PC-3 (cell line): ENCODE measurements at regions not wholly inside any gene's neighbourhood (a gene's known extent, or its start where the extent isn't known, plus 50 kb on each side); places are given as distances from the start of the nearest gene placed in this dataset.
"Not testable (repeated sequence)": the region's sequence is repeated elsewhere in the genome, so short reads cannot be mapped to it uniquely, and the experiment has no call there.

Experiments used
- ATAC-seq: fragments of 200-7000 bp; cut with Tn5 transposase; 2 replicates; pipeline ENCODE4 v1.9.1; 2020; ENCODE audit warnings: mild to moderate bottlenecking, moderate library complexity
- BruUV-seq: library from RNA; stranded (reverse); fragments of 400-500 nt; replicated peaks from 2 replicates; lab custom pipeline; 2021; lab: Mats Ljungman, UMichigan
- CTCF ChIA-PET: fragments of 300-600 bp; sonication (Branson Sonifier 250); formaldehyde crosslinking; loops from one replicate; lab custom pipeline; 2022; ENCODE audit warnings: antibody characterized with exemption; lab: Charles Lee
- POLR2A ChIA-PET: fragments of 300-600 bp; sonication (Branson Sonifier 250); formaldehyde crosslinking; loops from one replicate; lab custom pipeline; 2022; ENCODE audit warnings: antibody characterized with exemption; ENCODE audit not compliant: unreplicated experiment; lab: Charles Lee
- DNase-seq: peaks from one replicate; pipeline ENCODE4 v3.0.0-alpha.2; 2015
- H2AFZ ChIP-seq: fragments of 300-600 bp; sonication (generic); 2 replicates; pipeline ENCODE4 v1.6.0; 2016; ENCODE audit warnings: antibody characterized with exemption, low read length
- H3F3A ChIP-seq: fragments of 300-600 bp; sonication (generic); one replicate; pipeline ENCODE4 v1.6.0; 2017; ENCODE audit warnings: antibody characterized with exemption, low read length, control low read depth, mild to moderate bottlenecking; ENCODE audit not compliant: unreplicated experiment
- H3K27ac ChIP-seq: fragments of 300-600 bp; sonication (generic); 2 replicates; pipeline ENCODE4 v1.5.1; 2016; ENCODE audit warnings: mild to moderate bottlenecking, low read length
- H3K27me3 ChIP-seq: fragments of 300-600 bp; sonication (generic); 2 replicates; pipeline ENCODE4 v1.6.1; 2016; ENCODE audit warnings: low read length, mixed read lengths
- H3K36me3 ChIP-seq: fragments of 300-600 bp; sonication (generic); 2 replicates; pipeline ENCODE4 v1.6.1; 2016; ENCODE audit warnings: low read depth, mixed run types, low read length, mixed read lengths
- H3K4me1 ChIP-seq: fragments of 300-600 bp; sonication (generic); 2 replicates; pipeline ENCODE4 v1.5.1; 2016; ENCODE audit warnings: low read length; ENCODE audit not compliant: insufficient read depth
- H3K4me2 ChIP-seq: fragments of 300-600 bp; sonication (generic); 2 replicates; pipeline ENCODE4 v1.6.0; 2016; ENCODE audit warnings: low read length
- H3K4me3 ChIP-seq: fragments of 300-600 bp; sonication (generic); 2 replicates; pipeline ENCODE4 v1.5.1; 2016; ENCODE audit warnings: mild to moderate bottlenecking, low read length, mixed read lengths
- H3K79me2 ChIP-seq: fragments of 300-600 bp; sonication (generic); 2 replicates; pipeline ENCODE4 v1.6.1; 2017; ENCODE audit warnings: low read length, mixed read lengths
- H3K9ac ChIP-seq: fragments of 300-600 bp; sonication (generic); 2 replicates; pipeline ENCODE4 v1.6.0; 2016; ENCODE audit warnings: mild to moderate bottlenecking, low read length
- H3K9me2 ChIP-seq: fragments of 300-600 bp; sonication (generic); replicated peaks from 2 replicates; pipeline ENCODE4 v1.6.1; 2016; ENCODE audit warnings: mixed run types, low read length, mixed read lengths
- H3K9me3 ChIP-seq: fragments of 300-600 bp; sonication (generic); 2 replicates; pipeline ENCODE4 v1.6.1; 2016; ENCODE audit warnings: low read length, mixed read lengths
- H4K20me1 ChIP-seq: fragments of 300-600 bp; sonication (generic); 2 replicates; pipeline ENCODE4 v1.6.1; 2016; ENCODE audit warnings: low read length, mixed read lengths
- EZH2 ChIP-seq: fragments of 300-600 bp; sonication (generic); IDR thresholded peaks from one replicate; pipeline ENCODE4 v1.6.1; 2017; ENCODE audit warnings: antibody characterized with exemption, mild to moderate bottlenecking, low read length; ENCODE audit not compliant: unreplicated experiment
- EZH2phosphoT487 ChIP-seq: fragments of 300-600 bp; sonication (generic); IDR thresholded peaks from 2 replicates; pipeline ENCODE4 v1.6.1; 2018; ENCODE audit warnings: mild to moderate bottlenecking, antibody characterized with exemption, low read length, borderline replicate concordance
- intact Hi-C: fragments of 100-400 bp; cut with micrococcal nuclease; formaldehyde crosslinking; loops from 2 replicates; pipeline ENCODE4 v1.9.0; 2023
- TF ChIP-seq, protein P1 (sequence below): fragments of 300-600 bp; sonication (generic); conservative IDR thresholded peaks from 2 replicates; pipeline ENCODE4 v1.5.1; 2017; ENCODE audit warnings: antibody characterized with exemption, low read depth, mild to moderate bottlenecking, low read length

DNA sequence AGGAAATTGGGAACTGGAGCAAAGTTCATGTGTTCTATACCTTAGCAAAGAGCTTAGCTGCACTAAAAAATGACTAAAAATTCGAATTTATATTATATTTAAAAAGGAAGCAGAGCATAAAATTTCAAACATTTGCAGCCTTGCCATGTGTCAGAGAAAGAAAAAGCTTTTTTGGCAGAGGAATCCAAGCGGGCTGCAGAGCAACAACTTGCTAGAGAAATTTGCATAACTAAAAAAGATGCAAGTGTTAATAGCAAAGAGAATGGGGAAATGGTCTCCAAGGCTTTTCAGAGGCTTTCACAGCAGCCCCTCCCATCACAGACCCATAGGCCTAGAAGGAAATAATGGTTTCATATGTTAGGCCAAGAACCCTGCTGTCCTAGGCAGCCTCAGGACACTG, 1315.9 kb downstream of the DSC3 start:
- TF ChIP-seq, protein P1, sequence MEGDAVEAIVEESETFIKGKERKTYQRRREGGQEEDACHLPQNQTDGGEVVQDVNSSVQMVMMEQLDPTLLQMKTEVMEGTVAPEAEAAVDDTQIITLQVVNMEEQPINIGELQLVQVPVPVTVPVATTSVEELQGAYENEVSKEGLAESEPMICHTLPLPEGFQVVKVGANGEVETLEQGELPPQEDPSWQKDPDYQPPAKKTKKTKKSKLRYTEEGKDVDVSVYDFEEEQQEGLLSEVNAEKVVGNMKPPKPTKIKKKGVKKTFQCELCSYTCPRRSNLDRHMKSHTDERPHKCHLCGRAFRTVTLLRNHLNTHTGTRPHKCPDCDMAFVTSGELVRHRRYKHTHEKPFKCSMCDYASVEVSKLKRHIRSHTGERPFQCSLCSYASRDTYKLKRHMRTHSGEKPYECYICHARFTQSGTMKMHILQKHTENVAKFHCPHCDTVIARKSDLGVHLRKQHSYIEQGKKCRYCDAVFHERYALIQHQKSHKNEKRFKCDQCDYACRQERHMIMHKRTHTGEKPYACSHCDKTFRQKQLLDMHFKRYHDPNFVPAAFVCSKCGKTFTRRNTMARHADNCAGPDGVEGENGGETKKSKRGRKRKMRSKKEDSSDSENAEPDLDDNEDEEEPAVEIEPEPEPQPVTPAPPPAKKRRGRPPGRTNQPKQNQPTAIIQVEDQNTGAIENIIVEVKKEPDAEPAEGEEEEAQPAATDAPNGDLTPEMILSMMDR: no peak
- TF ChIP-seq EZH2 (no peak), EZH2phosphoT487 (no peak)
- DNase-seq (no peak), ATAC-seq (no peak)
- Histone ChIP-seq H3K79me2 (no peaks in the 10 kb centered on the region), H3K4me3 (no peak overlapping the region), H3K9me3 (no peaks in the 10 kb centered on the region), H3K27me3 (no peaks in the 10 kb centered on the region), H3K9me2 (no peaks in the 10 kb centered on the region), H3K27ac (no peak overlapping the region), H3K9ac (no peak overlapping the region), H2AFZ (no peak overlapping the region), H3K4me1 (no peaks in the 10 kb centered on the region), H3F3A (no peaks in the 10 kb centered on the region), H3K36me3 (no peaks in the 10 kb centered on the region), H3K4me2 (no peak overlapping the region), H4K20me1 (no peaks in the 10 kb centered on the region)
- intact Hi-C loops: no loop called here
- CTCF ChIA-PET: no interaction called here
- no TSS peak for BruUV-seq
- POLR2A ChIA-PET: no interaction called here

DNA sequence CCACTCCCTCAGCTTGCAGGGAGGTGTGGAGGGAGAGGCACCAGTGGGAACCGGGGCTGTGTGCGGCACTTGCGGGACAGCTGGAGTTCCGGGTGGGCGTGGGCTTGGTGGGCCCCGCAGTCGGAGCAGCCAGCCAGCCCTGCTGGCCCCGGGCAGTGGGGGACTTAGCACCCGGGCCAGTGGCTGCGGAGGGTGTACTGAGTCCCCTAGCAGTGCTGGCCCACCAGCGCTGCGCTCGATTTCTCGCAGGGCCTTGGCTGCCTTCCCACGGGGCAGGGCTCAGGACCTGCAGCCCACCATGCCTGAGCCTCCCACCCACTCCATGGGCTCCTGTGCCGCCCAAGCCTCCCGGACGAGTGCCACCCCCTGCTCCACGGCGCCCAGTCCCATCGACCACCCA, 1319.1 kb downstream of the DSC3 start:
- H3K27ac ChIP-seq, H3K36me3 ChIP-seq, H3K4me1 ChIP-seq, H3K27me3 ChIP-seq, H3K4me2 ChIP-seq, DNase-seq, H4K20me1 ChIP-seq, H3K9ac ChIP-seq, ATAC-seq, H2AFZ ChIP-seq, POLR2A ChIA-PET, CTCF ChIA-PET, intact Hi-C loops, H3F3A ChIP-seq, H3K4me3 ChIP-seq, H3K9me3 ChIP-seq, BruUV-seq, H3K79me2 ChIP-seq, H3K9me2 ChIP-seq: not testable (repeated sequence)

DNA sequence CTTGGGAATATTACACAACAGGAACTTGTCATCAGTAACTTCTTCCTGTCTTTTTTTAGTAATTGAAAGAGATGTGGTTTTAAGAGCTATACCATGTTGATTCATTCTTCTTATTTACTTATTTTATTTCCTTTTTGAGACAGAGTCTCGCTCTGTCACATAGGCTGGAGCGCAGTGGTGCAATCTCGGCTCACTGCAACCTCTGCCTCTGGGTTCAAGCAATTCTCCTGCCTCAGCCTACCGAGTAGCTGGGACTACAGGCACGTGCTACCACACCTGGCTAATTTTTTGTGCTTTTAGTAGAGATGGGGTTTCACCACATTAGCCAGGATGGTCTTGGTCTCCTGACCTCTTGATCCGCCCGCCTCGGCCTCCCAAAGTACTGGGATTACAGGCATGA, 1326.6 kb downstream of the DSC3 start:
- H3K9me2 ChIP-seq, DNase-seq, ATAC-seq, H3K4me1 ChIP-seq, H3K79me2 ChIP-seq, H4K20me1 ChIP-seq, POLR2A ChIA-PET, H2AFZ ChIP-seq, H3K9me3 ChIP-seq, H3K36me3 ChIP-seq, H3K4me3 ChIP-seq, H3K4me2 ChIP-seq, BruUV-seq, H3K27me3 ChIP-seq, H3K27ac ChIP-seq, H3K9ac ChIP-seq, intact Hi-C loops, H3F3A ChIP-seq, CTCF ChIA-PET: not testable (repeated sequence)

DNA sequence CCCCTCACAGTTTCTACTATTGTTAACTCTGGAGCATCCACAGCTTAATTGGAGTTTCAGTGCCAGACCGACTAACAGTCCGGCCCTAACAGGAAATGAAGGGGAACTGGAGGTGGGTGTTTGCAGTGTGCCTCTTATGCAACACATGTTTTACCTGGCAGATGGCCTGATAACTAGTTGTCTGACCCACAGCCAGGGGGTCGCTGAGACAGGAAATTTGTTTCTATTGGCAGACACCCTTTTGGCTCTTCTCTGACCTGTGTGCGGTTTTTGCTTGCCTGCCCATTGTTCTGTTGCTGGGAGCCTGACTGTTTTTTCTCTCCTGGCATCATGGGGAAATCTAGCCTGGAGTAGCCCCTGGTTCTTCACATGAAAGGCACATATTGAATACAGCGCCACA, 1329.8 kb downstream of the DSC3 start:
- Histone ChIP-seq H3K4me2 (no peak overlapping the region), H3K9me2 (no peaks in the 10 kb centered on the region), H4K20me1 (no peaks in the 10 kb centered on the region), H2AFZ (no peak overlapping the region), H3K4me1 (no peaks in the 10 kb centered on the region), H3K27me3 (no peaks in the 10 kb centered on the region), H3F3A (no peaks in the 10 kb centered on the region), H3K9me3 (no peaks in the 10 kb centered on the region), H3K79me2 (no peaks in the 10 kb centered on the region), H3K36me3 (no peaks in the 10 kb centered on the region), H3K9ac (no peak overlapping the region), H3K4me3 (no peak overlapping the region), H3K27ac (no peak overlapping the region)
- TF ChIP-seq EZH2phosphoT487: no peak
- TF ChIP-seq EZH2: no peak
- TF ChIP-seq, protein P1: no peak
- no TSS peak for BruUV-seq
- POLR2A ChIA-PET: no interaction called here
- no peak for DNase-seq
- CTCF ChIA-PET: no interaction called here
- no peak for ATAC-seq
- intact Hi-C loops: no loop called here
